Psoas muscle (tissue), 7 donors: ENCODE measurements at regions not wholly inside any gene's neighbourhood (a gene's known extent, or its start where the extent isn't known, plus 50 kb on each side); places are given as distances from the start of the nearest gene placed in this dataset.

Source experiments
- ATAC-seq, 4 donors: fragments of 200-7000 bp; cut with Tn5 transposase; one replicate each; pipeline ENCODE4 v1.9.1; 2020; ENCODE audit warnings: moderate library complexity in 3 of 4, mild to moderate bottlenecking in 2 of 4
- DNase-seq, 2 donors: peaks; one replicate each; pipeline ENCODE4 v3.0.0-alpha.2; 2020
- H3K27ac ChIP-seq: fragments of 200-600 bp; one replicate; pipeline ENCODE4 v1.8.0; 2022
- H3K27me3 ChIP-seq, 3 donors: fragments of 200-600 bp in 1 of 3; one replicate each; pipeline versions ENCODE4 v1.6.1 to v1.8.0; 2013 to 2022; ENCODE audit warnings: low read length in 2 of 3, mild to moderate bottlenecking in 2 of 3, moderate library complexity in 1 of 3; ENCODE audit not compliant: insufficient read depth in 3 of 3
- H3K36me3 ChIP-seq, 2 donors: fragments of 200-600 bp in 1 of 2; one replicate each; pipeline versions ENCODE4 v1.6.1 to v1.8.0; 2013 to 2022; ENCODE audit warnings: low read depth in 1 of 2, mild to moderate bottlenecking in 1 of 2, moderate library complexity in 1 of 2; ENCODE audit not compliant: insufficient read depth in 1 of 2
- H3K4me1 ChIP-seq: fragments of 200-600 bp; one replicate; pipeline ENCODE4 v1.8.0; 2022
- H3K4me3 ChIP-seq: fragments of 200-600 bp; one replicate; pipeline ENCODE4 v1.8.0; 2022; ENCODE audit warnings: mild to moderate bottlenecking
- H3K9me3 ChIP-seq: fragments of 200-600 bp; one replicate; pipeline ENCODE4 v1.8.0; 2022
- WGBS, 3 donors: extraction: QIAGEN DNeasy Blood & Tissue Kit; methylation state at CpG; one replicate each; pipeline versions ENCODE4 v1.1.6 to v1.1.7; 2013; 5-methylcytosine and 5-hydroxymethylcytosine counted together
- intact Hi-C, 2 donors: fragments of 100-400 bp; cut with DNase I; formaldehyde crosslinking; loops; one replicate each; pipeline versions ENCODE4 v1.11.0 to v1.14.2; 2022
- TF ChIP-seq, protein P1 (sequence below): fragments of 200-600 bp; IDR thresholded peaks from one replicate; pipeline ENCODE4 v1.8.0; 2022; ENCODE audit warnings: antibody characterized with exemption
- donor health status: healthy with polysubstance abuse.
- donor health status: DM: no; HTN: no; CAD: no; lungs with moderate emphysema.
- donor health status: Bipolar disorder and iron deficiency.
- donor health status: healthy.
- donor health status: DM: yes; HTN: yes; CAD: no.
- donor health status: DM: no; HTN: no; CAD: no.
- donor health status: DM: yes; HTN: yes; CAD: no.

DNA sequence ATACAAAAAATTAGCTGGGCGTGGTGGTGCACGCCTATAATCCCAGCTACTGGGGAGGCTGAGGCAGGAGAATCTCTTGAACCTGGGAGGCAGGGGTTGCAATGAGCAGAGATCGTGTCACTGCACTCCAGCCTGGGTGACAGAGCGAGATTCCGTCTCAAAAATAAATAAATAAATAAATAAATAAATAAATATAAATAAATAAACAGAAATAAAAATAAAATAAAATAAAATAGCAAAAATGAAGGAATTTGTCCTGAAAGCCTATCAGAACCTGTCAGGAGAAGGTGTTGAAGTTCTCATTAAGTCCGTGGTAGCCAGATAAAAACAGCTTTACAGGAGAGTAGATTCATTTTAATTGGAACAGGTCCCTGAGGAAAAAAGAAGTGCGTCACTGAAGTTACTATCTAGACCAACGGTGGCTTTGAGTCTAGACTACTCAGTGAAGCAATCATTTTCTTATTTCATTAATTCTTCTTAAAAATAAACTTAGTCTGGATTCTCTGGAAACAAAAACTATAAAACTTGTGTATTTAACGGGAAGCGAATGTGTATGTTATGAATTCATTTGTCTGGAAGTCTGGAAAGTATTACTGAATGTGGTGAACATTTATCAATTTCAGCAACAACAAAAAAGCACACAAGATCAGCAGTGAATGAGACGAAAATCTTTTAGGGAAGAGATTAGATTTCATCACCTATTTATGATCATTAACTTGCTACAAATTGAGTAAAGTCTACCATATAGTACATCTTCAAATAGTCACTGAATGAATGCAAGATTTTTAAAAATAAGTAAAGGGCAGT, 248.5 kb upstream of the PDE3A start:
- DNase-seq (no peak), ATAC-seq (no peak)
- Histone ChIP-seq H3K27me3 (no peaks in the 10 kb centered on the region), H3K9me3 (no peaks in the 10 kb centered on the region), H3K4me1 (no peaks in the 10 kb centered on the region), H3K36me3 (no peaks in the 10 kb centered on the region), H3K27ac (no peak overlapping the region), H3K4me3 (no peak overlapping the region)
- intact Hi-C loops = loop anchor here in 1 of 2 donors (10.0 kb wide), 1 partner anchor 245 kb away; the partner anchor contains the start of gene PDE3A
- TF ChIP-seq, protein P1, sequence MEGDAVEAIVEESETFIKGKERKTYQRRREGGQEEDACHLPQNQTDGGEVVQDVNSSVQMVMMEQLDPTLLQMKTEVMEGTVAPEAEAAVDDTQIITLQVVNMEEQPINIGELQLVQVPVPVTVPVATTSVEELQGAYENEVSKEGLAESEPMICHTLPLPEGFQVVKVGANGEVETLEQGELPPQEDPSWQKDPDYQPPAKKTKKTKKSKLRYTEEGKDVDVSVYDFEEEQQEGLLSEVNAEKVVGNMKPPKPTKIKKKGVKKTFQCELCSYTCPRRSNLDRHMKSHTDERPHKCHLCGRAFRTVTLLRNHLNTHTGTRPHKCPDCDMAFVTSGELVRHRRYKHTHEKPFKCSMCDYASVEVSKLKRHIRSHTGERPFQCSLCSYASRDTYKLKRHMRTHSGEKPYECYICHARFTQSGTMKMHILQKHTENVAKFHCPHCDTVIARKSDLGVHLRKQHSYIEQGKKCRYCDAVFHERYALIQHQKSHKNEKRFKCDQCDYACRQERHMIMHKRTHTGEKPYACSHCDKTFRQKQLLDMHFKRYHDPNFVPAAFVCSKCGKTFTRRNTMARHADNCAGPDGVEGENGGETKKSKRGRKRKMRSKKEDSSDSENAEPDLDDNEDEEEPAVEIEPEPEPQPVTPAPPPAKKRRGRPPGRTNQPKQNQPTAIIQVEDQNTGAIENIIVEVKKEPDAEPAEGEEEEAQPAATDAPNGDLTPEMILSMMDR = no peak
- 83% methylated on average over 11 of the region's 11 CpGs for WGBS, 3 donors

DNA sequence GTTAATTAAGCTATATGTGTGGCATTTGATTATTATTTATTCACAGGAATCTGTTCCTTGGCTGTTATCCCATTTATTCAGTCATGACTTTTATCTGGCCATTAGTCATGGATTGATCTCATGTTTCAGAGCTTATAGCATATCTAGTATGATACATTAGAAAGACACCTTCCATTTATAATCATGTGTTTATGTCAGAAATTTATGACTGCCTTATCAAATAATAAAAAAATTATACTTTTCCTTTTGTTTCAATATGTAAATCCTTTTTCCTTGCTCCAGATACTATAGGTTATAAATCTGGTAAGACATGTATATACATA, 248.0 kb upstream of the PDE3A start:
- no peaks in the 10 kb centered on the region for H3K36me3 ChIP-seq
- DNase-seq = no peak
- no peaks in the 10 kb centered on the region for H3K27me3 ChIP-seq
- no peak overlapping the region for H3K27ac ChIP-seq
- TF ChIP-seq, protein P1 = no peak
- no peaks in the 10 kb centered on the region for H3K9me3 ChIP-seq
- intact Hi-C loops = loop anchor here in 1 of 2 donors (10.0 kb wide), 1 partner anchor 244 kb away; the partner anchor contains the start of gene PDE3A
- no peaks in the 10 kb centered on the region for H3K4me1 ChIP-seq
- no peak overlapping the region for H3K4me3 ChIP-seq
- ATAC-seq = no peak

DNA sequence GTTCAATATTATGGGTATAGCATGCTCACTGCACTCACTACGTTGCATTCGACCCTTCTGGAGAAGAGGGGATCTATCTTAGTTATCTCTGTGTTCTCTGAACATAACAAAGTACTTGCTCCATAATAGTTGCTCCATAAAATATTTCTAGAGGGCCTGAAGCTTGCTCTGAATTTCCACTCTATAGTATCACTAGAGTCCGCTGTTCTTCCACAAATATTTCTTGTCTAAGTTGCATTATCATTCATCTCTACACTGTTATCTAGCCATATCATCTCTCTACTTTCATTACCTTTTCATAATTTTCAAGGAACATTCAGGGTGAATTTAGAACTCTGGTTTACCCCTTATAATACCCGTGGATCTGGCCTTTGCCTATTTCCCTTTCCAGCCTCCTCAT, 246.1 kb upstream of the PDE3A start:
- ATAC-seq (no peak), DNase-seq (no peak)
- TF ChIP-seq, protein P1 = no peak
- Histone ChIP-seq H3K27ac (no peak overlapping the region), H3K4me3 (no peak overlapping the region), H3K36me3 (no peaks in the 10 kb centered on the region), H3K27me3 (no peaks in the 10 kb centered on the region), H3K4me1 (no peaks in the 10 kb centered on the region), H3K9me3 (no peaks in the 10 kb centered on the region)
- WGBS, 3 donors = 72 to 80% (median 78%) methylated on average over 4 of the region's 4 CpGs
- intact Hi-C loops = loop anchor here in 1 of 2 donors (10.0 kb wide), 1 partner anchor 243 kb away; the partner anchor contains the start of gene PDE3A

DNA sequence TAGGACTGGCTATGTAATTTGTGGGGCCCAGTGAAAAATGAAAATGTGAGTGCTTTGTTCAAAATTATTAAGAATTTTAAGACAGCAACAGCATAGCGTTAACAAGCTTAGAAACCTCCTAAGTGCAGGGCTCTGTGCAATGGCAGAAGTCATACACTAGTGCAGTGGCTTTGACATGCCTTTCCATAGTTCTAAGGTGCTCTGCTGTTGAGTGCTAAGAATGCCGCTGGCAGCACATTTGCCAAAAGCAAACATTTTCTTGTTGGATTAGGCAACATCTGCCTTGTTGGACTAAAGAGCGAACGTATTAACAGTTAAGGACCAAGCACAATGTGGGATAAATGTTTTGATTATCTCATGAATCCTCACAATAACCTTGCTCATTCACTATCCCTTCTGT, 244.9 kb upstream of the PDE3A start:
- no peaks in the 10 kb centered on the region for H3K9me3 ChIP-seq
- H3K27me3 ChIP-seq = no peaks in the 10 kb centered on the region
- WGBS, 3 donors = 83 to 92% (median 87%) methylated on average over 4 of the region's 4 CpGs
- TF ChIP-seq, protein P1 = no peak
- H3K4me1 ChIP-seq = no peaks in the 10 kb centered on the region
- DNase-seq = no peak
- intact Hi-C loops = loop anchor here in 1 of 2 donors (10.0 kb wide), 1 partner anchor 241 kb away; the partner anchor contains the start of gene PDE3A
- no peak for ATAC-seq
- no peaks in the 10 kb centered on the region for H3K36me3 ChIP-seq
- H3K4me3 ChIP-seq = no peak overlapping the region
- no peak overlapping the region for H3K27ac ChIP-seq
